ENCODE measurements at regions not wholly inside any gene's neighbourhood (a gene's known extent, or its start where the extent isn't known, plus 50 kb on each side); places are given as distances from the start of the nearest gene placed in this dataset.

DNA sequence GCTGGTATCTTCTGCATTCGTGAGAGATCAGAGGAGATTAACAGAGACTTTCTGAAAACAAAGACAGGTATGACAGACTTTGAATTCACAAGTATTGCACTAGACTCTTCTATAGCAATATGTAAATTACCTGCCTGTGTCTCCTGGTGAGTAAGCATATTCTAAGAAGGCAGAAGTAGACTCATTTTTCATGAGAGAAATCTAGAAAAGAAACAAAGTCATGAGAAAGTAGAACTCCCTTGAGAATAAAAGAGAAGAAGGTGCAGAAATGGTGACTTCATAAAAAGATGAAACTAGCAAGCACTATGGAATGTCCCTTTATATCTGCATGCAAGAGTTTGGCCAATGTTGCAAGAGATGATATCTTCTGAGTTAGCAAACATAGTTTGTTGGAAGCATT, 419.8 kb downstream of the DMRT2 start:
- BruUV-seq (replicated peaks), result no TSS peak
- POLR2A ChIA-PET, result no interaction called here
- H3K36me3 ChIP-seq (ENCODE audit: control insufficient read depth in 2 of 2, extremely low read depth in 1 of 2, insufficient read depth in 2 of 2, low read length in 2 of 2), result no peaks in the 10 kb centered on the region
- no peak for FAIRE-seq
- no peaks in the 10 kb centered on the region for H3K9me1 ChIP-seq (replicated peaks; ENCODE audit: control insufficient read depth, extremely low read depth, insufficient read depth, low read length)
- H3K4me1 ChIP-seq (ENCODE audit: control insufficient read depth, extremely low read depth, insufficient read depth, low read length), result no peaks in the 10 kb centered on the region
- H3K9me3 ChIP-seq (replicated peaks; ENCODE audit: control insufficient read depth, insufficient read depth, low read length), result no peaks in the 10 kb centered on the region
- H3K27me3 ChIP-seq (ENCODE audit: control insufficient read depth in 2 of 2, insufficient read depth in 2 of 2, low read length in 2 of 2), result no peaks in the 10 kb centered on the region
- DNase-seq (ENCODE audit: low read depth, low spot score), result no peak
- no peak overlapping the region for H2AFZ ChIP-seq (ENCODE audit: low read depth, low read length)
- no peaks in the 10 kb centered on the region for H3K79me2 ChIP-seq (ENCODE audit: control insufficient read depth, insufficient read depth, low read length)
- TF ChIP-seq MYC (IDR thresholded peaks at IDR 0.05; ENCODE audit: low read depth, low read length), result no peak
- no peak for TF ChIP-seq POLR2A (IDR thresholded peaks at IDR 0.05; ENCODE audit: low read depth, low read length)
- TF ChIP-seq POLR2AphosphoS5 (IDR thresholded peaks at IDR 0.05; ENCODE audit: insufficient read depth, low read depth, low read length), result no peak
- no peak for TF ChIP-seq FOS (IDR thresholded peaks at IDR 0.05; ENCODE audit: borderline replicate concordance, insufficient read depth, low read length)
- H3K9ac ChIP-seq (replicated peaks; ENCODE audit: extremely low read depth, insufficient read depth, low read length), result no peak overlapping the region
- dilution Hi-C loops (cut with MboI; ENCODE audit: extremely low pct_ligation_motif_present, low sequenced_read_pairs), result no loop called here
- intact Hi-C loops (cut with micrococcal nuclease), result no loop called here
- CTCF ChIA-PET, result no interaction called here
- H3K4me2 ChIP-seq (ENCODE audit: insufficient read depth, low read length), result no peak overlapping the region
- no peaks in the 10 kb centered on the region for H4K20me1 ChIP-seq (replicated peaks; ENCODE audit: control insufficient read depth, extremely low read depth, insufficient read depth, low read length)
- H3K4me3 ChIP-seq (replicated peaks in 1 of 3; ENCODE audit: insufficient read depth in 1 of 3, low read depth in 1 of 3, low read length in 3 of 3), result no peak overlapping the region
- no peak overlapping the region for H3K27ac ChIP-seq (ENCODE audit: insufficient read depth, low read depth, low read length)

- no peak overlapping the region for H3K9ac ChIP-seq (replicated peaks; ENCODE audit: extremely low read depth, insufficient read depth, low read length)
- H3K36me3 ChIP-seq (ENCODE audit: control insufficient read depth in 2 of 2, extremely low read depth in 1 of 2, insufficient read depth in 2 of 2, low read length in 2 of 2), result no peaks in the 10 kb centered on the region
- BruUV-seq (replicated peaks), result no TSS peak
- no peak overlapping the region for H2AFZ ChIP-seq (ENCODE audit: low read depth, low read length)
- no peaks in the 10 kb centered on the region for H3K9me1 ChIP-seq (replicated peaks; ENCODE audit: control insufficient read depth, extremely low read depth, insufficient read depth, low read length)
- no peak overlapping the region for H3K27ac ChIP-seq (ENCODE audit: insufficient read depth, low read depth, low read length)
- FAIRE-seq, result no peak
- H3K4me1 ChIP-seq (ENCODE audit: control insufficient read depth, extremely low read depth, insufficient read depth, low read length), result no peaks in the 10 kb centered on the region
- no peak for TF ChIP-seq EZH2 (IDR thresholded peaks at IDR 0.05; ENCODE audit: borderline replicate concordance, low read depth, low read length, severe bottlenecking)
- no peak for TF ChIP-seq JUN (IDR thresholded peaks at IDR 0.05; ENCODE audit: borderline replicate concordance, insufficient read depth, insufficient read length, low read depth)
- no peak for TF ChIP-seq POLR2A (IDR thresholded peaks at IDR 0.05; ENCODE audit: low read depth, low read length)
- TF ChIP-seq, protein P1, sequence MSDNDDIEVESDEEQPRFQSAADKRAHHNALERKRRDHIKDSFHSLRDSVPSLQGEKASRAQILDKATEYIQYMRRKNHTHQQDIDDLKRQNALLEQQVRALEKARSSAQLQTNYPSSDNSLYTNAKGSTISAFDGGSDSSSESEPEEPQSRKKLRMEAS (IDR thresholded peaks at IDR 0.05; ENCODE audit: insufficient read depth, insufficient read length), result no peak
- no peak for TF ChIP-seq GATA2 (IDR thresholded peaks at IDR 0.05; ENCODE audit: insufficient read depth, insufficient read length, low read depth, low read length)
- TF ChIP-seq CTCF (IDR thresholded peaks at IDR 0.05; ENCODE audit: extremely low read depth in 1 of 2, insufficient read depth in 1 of 2, low read depth in 1 of 2, low read length in 2 of 2), result no peak
- no peak for TF ChIP-seq POLR2AphosphoS5 (IDR thresholded peaks at IDR 0.05; ENCODE audit: insufficient read depth, low read depth, low read length)
- H3K4me2 ChIP-seq (ENCODE audit: insufficient read depth, low read length), result no peak overlapping the region
- no peaks in the 10 kb centered on the region for H4K20me1 ChIP-seq (replicated peaks; ENCODE audit: control insufficient read depth, extremely low read depth, insufficient read depth, low read length)
- ChIA-PET CTCF (no interaction called here), POLR2A (no interaction called here)
- H3K9me3 ChIP-seq (replicated peaks; ENCODE audit: control insufficient read depth, insufficient read depth, low read length), result no peaks in the 10 kb centered on the region
- no peak overlapping the region for H3K4me3 ChIP-seq (replicated peaks in 1 of 3; ENCODE audit: insufficient read depth in 1 of 3, low read depth in 1 of 3, low read length in 3 of 3)
- no peak for DNase-seq (ENCODE audit: low read depth, low spot score)
- no peaks in the 10 kb centered on the region for H3K27me3 ChIP-seq (ENCODE audit: control insufficient read depth in 2 of 2, insufficient read depth in 2 of 2, low read length in 2 of 2)
- dilution Hi-C loops (cut with MboI; ENCODE audit: extremely low pct_ligation_motif_present, low sequenced_read_pairs), result no loop called here
- no peaks in the 10 kb centered on the region for H3K79me2 ChIP-seq (ENCODE audit: control insufficient read depth, insufficient read depth, low read length)
- intact Hi-C loops (cut with micrococcal nuclease), result no loop called here
Measured at GRCh38 chr9:1473956-1474634, 423.9 kb downstream of the DMRT2 start.

Data from endothelial cell of umbilical vein (primary cell).